NCI-H748 treated with DMSO at 0.1 percent for 48 hours (cell line): ENCODE measurements at regions not wholly inside any gene's neighbourhood (a gene's known extent, or its start where the extent isn't known, plus 50 kb on each side); places are given as distances from the start of the nearest gene placed in this dataset.

Source experiments
- DNase-seq: peaks from one replicate; lab custom pipeline; 2025; lab: John Stamatoyannopoulos, UW

- DNase-seq = no peak
Observed at GRCh38 chr15:81483496-81483895, 109.5 kb upstream of the TMC3 start.

- DNase-seq = no peak
Observed at GRCh38 chr15:81481346-81481745, 107.3 kb upstream of the TMC3 start.

GRCh38 chr15:81480645-81481053 is 106.6 kb upstream of the TMC3 start:
- peak; percentile 63 for DNase-seq

GRCh38 chr15:81478354-81478753 is 104.3 kb upstream of the TMC3 start:
- DNase-seq = no peak

- DNase-seq = no peak
Observed at GRCh38 chr15:81475926-81476325, 101.9 kb upstream of the TMC3 start.

- no peak for DNase-seq
Observed at GRCh38 chr15:81475471-81475870, 101.5 kb upstream of the TMC3 start.

GRCh38 chr15:81473946-81474345 is 99.9 kb upstream of the TMC3 start:
- DNase-seq = no peak

- DNase-seq = no peak
Observed at GRCh38 chr15:81473177-81473576, 99.2 kb upstream of the TMC3 start.

- no peak for DNase-seq
Observed at GRCh38 chr15:81471151-81471550, 97.1 kb upstream of the TMC3 start.

GRCh38 chr15:81469154-81469553 is 95.1 kb upstream of the TMC3 start:
- no peak for DNase-seq

GRCh38 chr15:81466741-81467140 is 92.7 kb upstream of the TMC3 start:
- DNase-seq = no peak

GRCh38 chr15:81454024-81454423 is 80.0 kb upstream of the TMC3 start:
- no peak for DNase-seq

GRCh38 chr15:81450721-81451120 is 76.7 kb upstream of the TMC3 start:
- no peak for DNase-seq

GRCh38 chr15:81449836-81450474 is 75.9 kb upstream of the TMC3 start:
- no peak for DNase-seq

GRCh38 chr15:81443040-81443820 is 69.2 kb upstream of the TMC3 start:
- DNase-seq = no peak

GRCh38 chr15:81442454-81442853 is 68.4 kb upstream of the TMC3 start:
- DNase-seq = no peak

- no peak for DNase-seq
Observed at GRCh38 chr15:81434851-81435250, 60.8 kb upstream of the TMC3 start.

- no peak for DNase-seq
Observed at GRCh38 chr15:81433462-81433861, 59.4 kb upstream of the TMC3 start.

- no peak for DNase-seq
Observed at GRCh38 chr15:81432179-81432578, 58.2 kb upstream of the TMC3 start.

GRCh38 chr15:81427176-81427575 is 53.2 kb upstream of the TMC3 start:
- DNase-seq = no peak

- no peak for DNase-seq
Observed at GRCh38 chr15:81425905-81426304, 51.9 kb upstream of the TMC3 start.
